NCI-H526 (cell line): ENCODE measurements at regions not wholly inside any gene's neighbourhood (a gene's known extent, or its start where the extent isn't known, plus 50 kb on each side); places are given as distances from the start of the nearest gene placed in this dataset.
"Not testable (repeated sequence)": the region's sequence is repeated elsewhere in the genome, so short reads cannot be mapped to it uniquely, and the experiment has no call there.

Source experiments
- DNase-seq, 2 experiments: peaks; one replicate each; lab custom pipeline; 2025; lab: John Stamatoyannopoulos, UW

- no peak for DNase-seq
These were observed 120.6 kb downstream of the TMEM167A start for GRCh38 chr5:82956600-82956999.

- DNase-seq: no peak
These were observed 124.9 kb downstream of the TMEM167A start for GRCh38 chr5:82952326-82952725.

- DNase-seq: not testable (repeated sequence)
These were observed 132.9 kb downstream of the TMEM167A start for GRCh38 chr5:82944267-82944666.

GRCh38 chr5:82942083-82942881, 134.9 kb downstream of the TMEM167A start:
- DNase-seq: no peak

- no peak for DNase-seq
These were observed 138.1 kb downstream of the TMEM167A start for GRCh38 chr5:82938901-82939725.

GRCh38 chr5:82932473-82933220, 144.5 kb downstream of the TMEM167A start:
- not testable (repeated sequence) for DNase-seq

GRCh38 chr5:82931110-82931509, 146.1 kb downstream of the TMEM167A start:
- no peak for DNase-seq

- DNase-seq: peak in 1 of 2 experiments; percentile 49
These were observed 152.2 kb downstream of the TMEM167A start for GRCh38 chr5:82925061-82925411.

- DNase-seq: no peak
These were observed 152.8 kb downstream of the TMEM167A start for GRCh38 chr5:82924226-82925060.

- no peak for DNase-seq
These were observed 155.0 kb downstream of the TMEM167A start for GRCh38 chr5:82922086-82922734.

- DNase-seq: no peak
These were observed 158.7 kb downstream of the TMEM167A start for GRCh38 chr5:82918311-82919031.

GRCh38 chr5:82917584-82917983, 159.6 kb downstream of the TMEM167A start:
- DNase-seq: peak; percentile 38 to 63

- no peak for DNase-seq
These were observed 163.2 kb downstream of the TMEM167A start for GRCh38 chr5:82913971-82914370.

- no peak for DNase-seq
These were observed 164.7 kb downstream of the TMEM167A start for GRCh38 chr5:82912462-82912861.

- DNase-seq: peak in 1 of 2 experiments; percentile 22
These were observed 165.3 kb downstream of the TMEM167A start for GRCh38 chr5:82911910-82912309.

- no peak for DNase-seq
These were observed 166.3 kb downstream of the TMEM167A start for GRCh38 chr5:82910905-82911304.

- DNase-seq: no peak
These were observed 166.7 kb downstream of the TMEM167A start for GRCh38 chr5:82910491-82910890.

GRCh38 chr5:82909771-82910170, 167.4 kb downstream of the TMEM167A start:
- DNase-seq: no peak

GRCh38 chr5:82905986-82906385, 171.2 kb downstream of the TMEM167A start:
- no peak for DNase-seq

- DNase-seq: no peak
These were observed 175.8 kb downstream of the TMEM167A start for GRCh38 chr5:82901281-82901888.
